ENCODE measurements at regions not wholly inside any gene's neighbourhood (a gene's known extent, or its start where the extent isn't known, plus 50 kb on each side); places are given as distances from the start of the nearest gene placed in this dataset.
"Not testable (repeated sequence)": the region's sequence is repeated elsewhere in the genome, so short reads cannot be mapped to it uniquely, and the experiment has no call there.

DNA sequence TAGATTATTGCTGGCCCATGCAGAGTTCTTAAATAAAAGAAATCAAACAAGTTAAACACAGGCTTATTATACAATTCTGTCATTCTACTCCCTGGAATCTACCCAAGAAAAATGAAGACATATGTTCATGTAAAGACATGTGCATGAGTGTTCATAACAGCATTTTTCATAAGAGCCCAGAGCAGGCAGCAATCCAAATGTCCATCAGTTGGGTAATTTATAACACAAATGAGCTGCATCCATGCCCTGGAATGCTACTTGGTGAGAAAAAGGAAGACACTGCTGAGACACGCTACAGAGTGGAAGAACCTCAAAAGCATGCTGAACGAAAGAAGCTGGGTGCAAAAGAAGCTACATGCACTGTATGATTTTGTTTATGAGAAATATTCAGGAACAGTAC is 342.6 kb downstream of the TCERG1L start:
- no peak for DNase-seq (ENCODE audit: low read depth)

DNA sequence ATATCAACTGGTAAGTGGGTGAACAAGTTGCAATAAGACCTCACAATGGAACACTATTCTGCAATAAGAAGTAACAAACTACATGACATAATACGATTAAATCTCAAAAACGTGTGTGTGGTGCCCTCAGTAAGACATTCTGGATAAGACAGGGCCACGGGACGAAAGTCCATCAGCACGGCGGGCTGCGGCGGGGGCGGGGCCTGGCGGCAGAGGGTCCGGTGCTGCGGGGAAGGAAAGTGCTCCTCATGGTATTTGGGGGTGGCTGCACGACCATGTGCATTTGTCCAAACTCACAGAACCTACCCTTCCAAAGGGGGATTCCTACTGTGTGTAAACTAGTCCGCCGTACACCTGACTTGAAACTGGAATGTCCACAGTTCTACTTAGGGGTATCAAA is 341.8 kb downstream of the TCERG1L start:
- no peak for DNase-seq (ENCODE audit: low read depth)

DNA sequence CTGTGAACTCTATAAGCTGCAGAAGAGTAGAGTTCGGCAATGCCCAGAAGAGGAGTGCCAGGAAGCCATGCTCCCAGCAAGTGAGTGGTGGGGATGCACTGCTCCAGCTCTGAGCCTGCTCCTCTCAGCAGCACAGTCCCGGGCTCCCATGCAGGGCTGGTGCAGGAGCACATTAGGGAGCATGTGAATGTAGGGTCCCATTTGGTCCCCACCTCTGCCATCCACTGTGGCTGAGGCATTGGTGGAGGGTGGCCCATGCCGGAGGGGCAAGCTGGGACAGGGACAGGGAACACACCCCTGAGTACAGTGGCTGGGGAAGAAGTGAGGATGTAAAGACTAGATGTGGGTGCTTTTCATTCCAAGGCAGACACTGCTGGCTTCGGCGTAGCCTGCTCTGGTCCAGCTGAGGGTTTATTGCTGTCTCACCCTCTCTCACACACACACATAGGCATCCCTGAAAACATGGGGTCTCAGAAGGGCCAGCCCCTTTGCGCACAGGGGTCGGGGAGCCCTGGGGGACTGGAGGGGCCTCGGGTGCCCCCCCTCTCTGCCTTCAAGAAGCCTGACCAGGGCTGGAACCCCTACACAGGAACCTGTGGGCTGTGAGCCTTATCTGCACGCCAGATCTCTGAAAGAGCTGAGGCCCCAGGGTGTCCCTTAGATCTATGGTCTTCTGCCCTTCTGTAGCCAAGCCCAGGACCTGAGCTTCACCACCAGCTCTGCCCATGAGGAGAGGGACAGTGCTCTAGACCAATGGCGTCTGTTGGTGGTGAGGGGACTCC is 341.0 kb downstream of the TCERG1L start:
- no peak for DNase-seq (ENCODE audit: low read depth)

DNA sequence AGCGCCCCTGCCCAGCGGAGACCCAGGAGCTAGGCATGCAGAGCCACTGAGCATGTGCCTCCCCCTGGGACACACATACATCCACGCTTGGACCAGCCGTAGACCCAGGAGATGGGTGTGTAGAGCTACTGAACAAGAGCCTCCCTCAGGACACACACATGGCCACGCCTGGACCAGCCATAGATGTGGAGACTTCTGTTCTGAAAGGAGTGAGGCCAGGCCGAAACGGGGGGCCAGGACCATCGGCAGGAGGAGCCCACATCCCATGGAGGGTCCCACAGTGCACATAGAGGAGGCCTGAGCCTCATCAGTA is 340.4 kb downstream of the TCERG1L start:
- no peak for DNase-seq (ENCODE audit: low read depth)

DNA sequence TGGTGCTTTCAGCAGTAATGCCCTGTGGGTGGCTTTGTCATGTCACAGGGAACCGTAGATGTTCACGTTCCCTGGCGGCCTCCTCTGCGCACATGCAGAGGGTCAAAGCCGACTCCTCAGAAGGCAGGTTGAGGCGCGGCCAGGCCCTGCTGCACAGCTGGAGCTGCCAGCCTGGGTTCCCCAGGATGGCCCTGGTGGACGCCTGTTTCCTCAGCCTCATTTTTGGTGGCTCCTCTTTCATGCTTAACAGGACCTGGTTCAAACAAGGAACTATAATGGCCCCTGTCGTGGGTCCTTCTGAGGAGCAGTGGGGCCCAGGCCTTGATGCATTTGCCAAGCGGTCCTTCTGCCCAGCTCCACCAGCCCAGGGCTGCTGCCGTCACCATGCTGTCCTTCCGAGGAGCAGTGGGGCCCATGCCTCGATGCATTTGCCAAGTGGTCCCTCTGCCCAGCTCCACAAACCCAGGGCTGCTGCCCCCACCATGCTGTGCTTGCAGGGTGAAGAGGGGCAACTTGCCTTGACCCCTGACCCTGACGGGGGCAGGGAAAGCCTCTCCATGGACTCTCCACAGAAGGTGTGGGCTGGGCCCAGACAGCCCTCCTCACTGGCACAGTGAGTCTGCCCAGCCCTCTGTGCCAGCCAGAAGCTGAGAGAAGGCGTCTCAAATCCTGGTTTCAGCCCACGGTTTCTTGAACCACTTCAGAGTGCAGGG is 338.2 kb downstream of the TCERG1L start:
- no peak for DNase-seq (ENCODE audit: low read depth)

DNA sequence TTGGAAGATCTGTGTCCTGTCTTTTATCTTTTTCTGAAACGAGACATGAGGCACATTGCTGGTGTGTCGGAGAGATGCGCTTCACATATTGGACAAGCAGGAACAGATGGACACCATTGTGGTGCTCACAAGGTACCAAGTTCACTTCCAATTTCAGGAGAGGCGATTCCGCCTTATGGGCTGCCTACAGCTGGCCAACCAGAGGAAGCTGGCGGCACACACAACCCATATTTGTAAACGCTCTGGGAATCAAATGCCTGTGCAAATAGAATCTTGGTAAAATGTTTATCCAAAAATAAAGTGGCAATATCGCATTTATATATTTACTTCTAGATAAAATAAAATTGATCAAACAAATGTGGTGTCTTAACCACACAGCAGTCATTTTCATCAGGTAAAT is 337.4 kb downstream of the TCERG1L start:
- no peak for DNase-seq (ENCODE audit: low read depth)

DNA sequence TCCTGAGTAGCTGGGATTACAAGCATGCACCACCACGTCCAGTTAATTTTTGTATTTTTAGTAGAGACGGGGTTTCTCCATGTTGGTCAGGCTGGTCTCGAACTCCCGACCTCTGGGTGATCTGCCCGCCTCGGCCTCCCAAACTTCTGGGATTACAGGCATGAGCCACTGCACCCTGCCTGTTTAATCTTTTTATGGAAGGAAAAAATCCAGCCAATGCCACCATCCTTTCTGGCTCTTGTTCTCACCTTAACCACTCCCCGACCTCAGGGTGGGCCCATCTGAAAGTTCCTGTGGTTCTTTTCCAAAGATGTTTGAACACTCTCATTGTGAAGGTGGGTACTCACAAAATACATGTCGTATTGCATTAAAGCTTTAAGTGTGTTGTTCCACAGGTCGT is 336.2 kb downstream of the TCERG1L start:
- not testable (repeated sequence) for DNase-seq (ENCODE audit: low read depth)

DNA sequence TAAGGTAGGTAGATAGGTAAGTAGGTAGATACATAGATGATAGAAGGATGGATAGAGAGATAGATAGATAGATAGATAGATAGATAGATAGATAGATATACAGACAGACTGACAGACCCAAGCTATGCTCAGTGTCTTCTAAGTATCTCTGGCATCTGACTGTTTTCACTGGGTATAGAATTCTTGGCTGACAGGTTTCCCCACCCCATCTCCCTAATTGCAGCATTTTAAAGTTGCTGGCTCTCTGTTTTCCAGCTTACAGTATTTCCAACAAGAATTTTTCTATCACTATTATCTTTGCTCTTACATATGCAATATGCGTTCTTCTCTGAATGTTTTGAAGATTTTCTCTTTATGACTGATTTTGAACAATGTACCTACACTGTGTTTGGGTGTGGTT is 328.7 kb downstream of the TCERG1L start:
- no peak for DNase-seq (ENCODE audit: low read depth)

DNA sequence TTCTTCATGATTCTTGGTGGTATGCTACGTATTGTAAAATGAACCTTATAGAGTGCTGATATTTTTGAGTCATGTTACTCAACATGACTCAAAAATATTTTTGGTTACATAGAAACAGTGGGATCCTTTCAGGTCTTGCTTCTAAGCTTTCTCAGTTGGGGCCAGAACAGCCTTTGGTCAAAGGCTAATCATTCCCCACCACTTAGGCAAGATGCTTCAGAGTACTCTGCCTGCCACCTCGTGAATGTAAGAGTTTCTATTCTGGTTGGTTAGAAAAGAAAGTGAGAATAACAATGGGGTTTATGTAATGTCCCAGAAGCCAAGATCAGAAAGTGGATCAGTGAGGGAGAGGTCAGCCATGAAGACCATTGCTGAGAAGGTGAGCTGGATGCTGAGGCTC is 327.8 kb downstream of the TCERG1L start:
- DNase-seq (ENCODE audit: low read depth) = no peak

DNA sequence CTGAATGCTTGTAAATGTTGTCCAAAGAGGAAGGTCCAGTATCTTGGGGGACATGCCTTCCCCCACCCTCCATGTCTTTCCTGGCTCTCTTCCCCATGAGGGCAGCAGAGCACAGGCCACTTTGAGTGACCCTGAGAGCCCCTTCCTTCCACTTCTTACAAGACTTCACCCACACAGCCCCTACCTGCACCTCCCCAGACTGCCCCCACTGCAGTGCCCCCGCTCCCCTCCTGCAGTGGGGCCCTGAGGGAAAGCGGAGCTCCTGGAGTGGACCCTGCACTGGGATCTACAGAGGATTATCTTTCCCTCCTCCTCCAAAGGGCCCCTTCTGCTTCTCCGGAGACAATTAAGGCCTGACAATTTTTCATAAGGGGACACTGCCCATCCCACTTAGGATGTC is 326.8 kb downstream of the TCERG1L start:
- no peak for DNase-seq (ENCODE audit: low read depth)

DNA sequence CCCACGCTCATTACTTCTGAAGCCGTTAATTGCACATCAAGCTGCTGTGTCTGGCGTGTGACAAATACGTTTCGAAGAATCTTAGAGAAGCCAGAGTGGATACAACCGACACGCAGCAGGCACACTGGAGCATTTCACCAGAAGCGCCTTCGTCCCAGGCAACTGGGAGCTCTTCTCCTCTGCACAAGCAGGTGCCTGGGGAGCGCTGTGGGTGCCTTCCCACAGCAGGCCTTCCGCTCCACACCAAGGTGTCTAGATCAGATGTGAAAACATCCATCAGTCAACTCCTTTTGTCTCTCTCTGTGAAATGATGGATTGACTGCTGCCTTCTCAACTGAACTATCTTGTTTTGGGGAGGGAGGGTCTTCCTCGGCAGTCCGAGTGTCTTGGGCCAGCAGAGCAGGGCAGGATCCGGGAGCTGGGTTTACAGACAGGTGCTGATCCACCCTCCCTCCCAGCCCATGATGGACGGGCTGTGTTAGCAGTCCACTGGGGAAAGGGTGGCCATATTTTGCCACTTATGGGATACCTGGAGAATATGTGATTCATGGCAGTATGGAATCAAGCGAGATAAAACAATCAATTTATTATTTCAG is 326.3 kb downstream of the TCERG1L start:
- no peak for DNase-seq (ENCODE audit: low read depth)

DNA sequence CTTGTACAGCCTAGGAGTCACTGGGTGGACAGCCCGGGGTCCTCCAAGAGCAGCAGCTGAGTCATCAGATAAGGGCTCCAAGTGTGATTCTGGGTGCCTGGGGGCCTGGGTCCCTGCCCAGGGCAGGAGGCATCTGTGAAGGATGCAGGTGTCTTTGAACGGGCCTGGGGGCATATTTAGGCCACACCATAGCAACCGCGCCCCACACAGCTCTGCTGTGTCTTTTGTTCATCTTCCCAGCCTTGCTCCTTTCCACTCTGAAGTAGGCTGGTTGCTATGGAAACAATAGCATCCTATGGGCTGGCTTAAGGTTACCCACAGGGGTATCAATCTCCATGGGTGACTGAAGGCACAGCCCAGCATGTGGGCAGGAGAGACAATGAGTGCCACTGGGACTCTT is 324.7 kb downstream of the TCERG1L start:
- no peak for DNase-seq (ENCODE audit: low read depth)

DNA sequence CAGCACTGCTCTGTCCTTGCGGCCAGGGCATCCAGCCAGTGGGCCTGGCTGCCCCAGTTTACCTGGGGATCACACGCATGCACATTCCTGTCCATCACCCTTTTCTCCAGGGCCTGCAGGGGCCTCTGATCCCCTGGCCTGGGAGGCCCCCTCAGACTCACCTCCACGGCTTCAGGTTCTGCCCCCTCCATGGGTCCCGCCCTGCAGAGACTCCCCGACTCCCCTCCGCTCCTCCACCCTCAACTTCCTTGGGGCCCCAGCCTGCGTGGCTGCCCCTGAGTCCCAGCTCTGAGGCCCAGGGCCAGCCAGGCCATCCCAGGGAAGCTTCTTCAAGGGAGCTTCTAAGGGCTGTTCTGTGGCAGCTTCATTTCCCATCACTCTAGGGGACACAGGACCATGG is 324.1 kb downstream of the TCERG1L start:
- no peak for DNase-seq (ENCODE audit: low read depth)

DNA sequence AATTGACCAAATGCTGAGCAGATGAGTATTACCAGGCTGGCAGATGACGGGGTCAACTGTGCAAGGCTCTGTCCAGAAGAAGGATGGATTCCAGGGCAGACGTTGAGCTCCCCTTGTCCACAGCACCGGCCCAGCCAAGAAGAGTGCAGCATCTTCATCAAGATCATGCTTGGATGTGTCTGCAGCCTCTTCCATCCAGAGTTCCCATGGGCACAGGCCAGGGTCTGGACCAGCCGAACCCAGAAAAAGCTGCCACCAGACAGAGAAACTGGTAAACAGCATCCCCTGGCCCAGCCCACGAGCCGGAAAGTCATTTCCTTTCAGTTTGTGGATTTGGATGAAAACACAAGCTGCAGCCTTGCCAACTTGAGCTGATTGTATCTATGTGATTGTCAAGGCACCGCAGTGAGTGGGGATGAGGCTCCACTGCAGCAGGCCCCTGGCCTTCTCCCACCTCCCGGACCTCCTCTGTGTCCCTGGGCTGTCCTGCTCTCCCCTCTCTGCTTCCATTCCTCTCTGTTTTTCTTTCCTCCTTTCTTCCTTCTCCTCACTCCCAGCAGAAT is 321.8 kb downstream of the TCERG1L start:
- DNase-seq (ENCODE audit: low read depth) = no peak

DNA sequence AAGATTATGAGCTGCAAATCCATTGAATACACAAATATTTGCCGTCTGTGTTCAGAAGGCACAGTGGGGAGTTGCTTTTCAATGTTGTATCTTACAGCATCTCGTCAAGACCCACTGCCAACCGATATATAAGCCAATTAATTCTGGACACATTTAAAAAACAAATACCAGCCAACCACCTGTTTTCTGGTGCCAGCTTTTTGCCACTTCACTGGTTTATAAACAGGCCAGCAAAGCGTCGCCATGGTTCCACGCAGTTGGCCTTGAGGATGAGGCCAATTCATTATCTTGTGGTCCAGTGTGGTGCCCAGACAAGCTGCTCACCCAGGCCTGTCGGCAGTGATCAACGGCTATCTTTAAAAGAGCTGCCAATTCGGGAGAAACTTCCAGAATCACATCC is 321.0 kb downstream of the TCERG1L start:
- DNase-seq (ENCODE audit: low read depth) = no peak

DNA sequence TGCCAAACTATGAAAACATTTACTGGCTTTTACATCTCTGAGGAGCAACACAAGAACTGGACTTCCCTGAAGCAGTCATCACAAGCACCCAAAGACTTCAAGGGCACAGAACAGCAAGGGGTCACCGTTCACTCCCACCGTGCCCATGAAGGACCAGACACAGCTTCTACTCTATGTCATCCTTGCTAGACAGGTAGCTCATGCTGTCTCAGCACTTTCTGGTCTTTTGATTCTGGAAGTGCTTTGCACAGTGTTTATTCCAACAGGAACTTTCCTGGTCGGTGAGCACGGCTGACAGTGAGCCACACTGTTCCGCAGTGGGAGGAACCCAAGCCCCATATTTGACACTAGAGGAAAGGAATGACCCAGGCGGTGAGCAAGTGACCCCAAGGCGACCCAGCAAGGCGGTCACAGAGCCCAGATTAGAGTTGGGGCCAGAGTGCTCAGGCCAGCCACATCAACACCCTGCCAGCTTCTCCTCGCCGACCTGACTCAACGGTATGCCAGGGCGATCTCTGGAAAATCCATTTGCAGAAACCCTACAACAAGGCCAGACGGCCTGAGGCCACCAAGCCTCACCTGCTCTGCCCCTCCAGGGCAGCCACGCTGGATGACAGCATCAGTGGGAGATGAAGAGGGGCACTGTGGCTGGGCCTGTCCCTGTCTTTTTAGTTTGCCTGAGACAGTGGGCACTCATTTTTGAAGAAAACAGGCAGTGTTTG is 318.6 kb downstream of the TCERG1L start:
- no peak for DNase-seq (ENCODE audit: low read depth)

DNA sequence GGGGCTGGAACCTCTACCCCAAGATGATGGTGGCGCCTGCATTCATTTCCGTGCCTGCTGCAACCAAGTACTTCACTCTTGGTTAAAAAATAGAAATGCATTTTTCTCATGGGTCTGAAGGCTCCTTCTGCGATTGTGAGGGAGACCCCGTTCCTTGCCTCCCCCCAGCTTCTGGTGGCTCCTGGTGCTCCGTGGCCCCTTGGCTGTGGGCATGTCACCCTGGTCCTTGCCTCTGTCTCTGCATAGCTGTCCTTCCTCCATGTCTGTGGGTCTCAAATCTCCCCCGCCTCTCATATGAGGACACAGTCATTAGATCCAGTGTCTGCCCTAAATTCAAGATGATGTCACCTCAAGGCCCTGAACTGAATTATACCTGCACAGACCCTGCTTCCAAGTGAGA is 317.9 kb downstream of the TCERG1L start:
- DNase-seq (ENCODE audit: low read depth) = no peak

DNA sequence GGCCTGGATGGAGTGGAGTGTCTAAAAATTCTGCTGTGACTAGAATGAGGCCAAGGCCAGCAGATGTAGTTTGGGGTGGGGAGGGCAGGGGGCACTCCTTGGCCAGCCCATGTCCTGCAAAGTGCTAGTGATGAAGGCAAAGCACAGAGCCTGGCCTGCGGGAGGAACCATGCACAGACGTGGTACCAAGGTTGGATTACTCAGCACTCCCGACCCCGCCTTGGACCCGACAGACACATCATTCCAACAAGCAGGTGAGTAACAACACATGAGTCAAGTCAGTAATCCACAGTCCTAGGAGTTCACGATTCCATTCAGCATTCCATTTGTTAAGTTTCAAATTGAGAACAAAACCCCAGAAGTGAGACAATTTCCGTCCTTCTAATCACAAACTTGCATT is 317.3 kb downstream of the TCERG1L start:
- DNase-seq (ENCODE audit: low read depth) = no peak

DNA sequence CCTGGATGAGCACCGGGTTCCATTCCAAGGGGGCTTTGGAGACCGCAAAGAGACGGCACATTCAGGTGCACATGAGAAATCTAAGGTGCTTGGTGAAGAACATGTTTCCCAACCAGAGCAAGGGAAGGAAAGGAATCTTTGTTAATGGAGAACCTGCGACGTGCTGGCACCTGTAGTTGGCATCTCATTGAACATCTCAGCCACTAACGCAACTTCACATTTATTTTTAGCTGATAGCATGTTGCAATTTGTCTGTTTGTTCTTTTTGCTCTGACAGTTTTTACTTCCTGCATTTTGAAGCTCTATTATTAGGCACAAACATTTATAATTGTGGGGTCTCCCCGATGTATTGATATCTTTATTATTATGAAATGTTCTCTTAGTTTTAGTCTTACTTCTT is 316.7 kb downstream of the TCERG1L start:
- DNase-seq (ENCODE audit: low read depth) = no peak

DNA sequence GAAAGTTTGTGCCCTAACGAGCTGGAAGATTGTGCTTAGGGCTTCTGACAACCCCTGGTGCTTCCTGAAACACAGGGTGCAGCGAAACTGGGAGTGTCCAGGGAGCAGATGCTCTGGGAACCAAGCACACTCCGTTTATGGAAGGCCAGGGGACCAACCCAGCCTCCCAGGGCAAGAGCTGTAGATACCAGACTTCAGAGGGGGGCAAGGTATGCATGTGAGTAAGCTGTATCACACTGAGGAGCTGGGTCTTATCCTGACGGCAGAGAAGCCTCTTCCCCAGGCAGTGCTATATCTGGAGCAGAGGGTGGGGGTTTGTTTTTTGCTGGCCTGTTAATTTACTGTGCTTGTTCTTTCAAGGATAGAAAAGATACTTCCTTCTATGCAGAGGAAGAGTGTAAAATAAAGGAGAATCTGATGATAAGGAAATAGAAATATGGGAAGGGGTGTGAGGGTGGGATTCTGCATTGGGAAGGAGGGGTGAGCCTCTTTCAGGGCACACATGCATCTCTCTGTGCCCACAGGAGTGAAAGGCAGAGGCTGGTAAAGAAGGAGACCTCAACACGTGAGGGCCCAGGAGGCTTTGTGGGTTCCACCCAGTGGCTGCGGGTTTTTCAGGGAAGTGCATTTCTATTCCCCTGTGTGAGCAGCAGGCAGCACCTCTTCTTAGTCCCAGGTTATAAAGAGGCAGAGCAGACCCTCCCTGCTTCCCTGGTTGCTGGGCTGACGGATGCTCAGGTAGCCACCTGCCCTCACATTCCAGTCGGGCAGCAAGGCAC is 314.1 kb downstream of the TCERG1L start:
- DNase-seq (ENCODE audit: low read depth) = no peak

DNA sequence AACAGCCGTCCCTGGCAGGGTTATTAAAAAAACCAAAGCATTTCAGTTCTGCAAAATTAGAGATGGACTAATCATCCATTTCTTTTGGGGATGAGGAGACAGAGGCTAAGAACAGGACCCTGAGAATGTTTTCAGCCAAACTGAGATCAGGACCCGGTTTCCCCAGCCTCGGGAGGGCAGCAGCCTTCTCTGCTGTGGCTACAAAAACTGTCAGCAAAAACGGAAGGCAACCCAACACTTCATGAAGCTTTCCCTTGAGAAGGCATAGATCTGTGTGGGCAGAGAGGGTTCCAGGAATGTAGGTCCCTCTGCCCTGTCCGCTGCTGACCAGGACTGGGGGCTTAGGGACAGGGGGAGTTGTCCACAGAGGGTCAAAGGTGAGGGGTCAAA is 313.5 kb downstream of the TCERG1L start:
- no peak for DNase-seq (ENCODE audit: low read depth)

DNA sequence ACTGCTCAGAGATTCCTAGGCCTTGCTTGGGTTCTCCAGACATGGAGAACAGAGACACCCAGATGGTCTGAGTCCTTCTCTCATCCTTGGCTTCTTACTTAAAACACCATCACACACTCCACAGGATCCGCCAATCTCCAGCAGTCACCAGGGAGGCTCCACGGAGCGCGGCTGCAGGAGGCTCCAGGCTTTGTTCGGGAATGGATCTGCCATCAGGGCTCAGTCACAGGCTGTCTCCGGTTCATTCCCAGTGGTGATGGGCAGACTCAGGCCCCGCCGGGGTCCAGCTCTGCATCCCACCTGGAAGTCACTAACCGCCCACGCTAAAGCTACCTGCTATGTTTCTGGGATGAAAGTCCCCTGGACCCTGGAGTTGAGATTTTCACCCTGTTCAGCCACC is 312.9 kb downstream of the TCERG1L start:
- no peak for DNase-seq (ENCODE audit: low read depth)
